Osteoblast (primary cell): ENCODE measurements at regions not wholly inside any gene's neighbourhood (a gene's known extent, or its start where the extent isn't known, plus 50 kb on each side); places are given as distances from the start of the nearest gene placed in this dataset.

Source experiments
- DNase-seq: peaks from one replicate; pipeline ENCODE4 v3.0.0; 2011; ENCODE audit warnings: low spot score, mixed read lengths; ENCODE audit not compliant: insufficient read length; ENCODE audit errors: missing footprints
- H2AFZ ChIP-seq: 2 replicates; pipeline ENCODE4 v1.6.0; 2011; ENCODE audit warnings: mild to moderate bottlenecking, low read length
- H3K27ac ChIP-seq: 2 replicates; pipeline ENCODE4 v1.5.1; 2011; ENCODE audit warnings: mild to moderate bottlenecking, low read depth, low read length, moderate library complexity
- H3K27me3 ChIP-seq: 2 replicates; pipeline ENCODE4 v1.6.0; 2012; ENCODE audit warnings: mild to moderate bottlenecking, control low read depth, inconsistent platforms, low read length, moderate library complexity; ENCODE audit not compliant: insufficient read depth
- H3K36me3 ChIP-seq: 2 replicates; pipeline ENCODE4 v1.5.1; 2011; ENCODE audit warnings: mild to moderate bottlenecking, low read length, control low read depth, moderate library complexity; ENCODE audit not compliant: insufficient read depth
- H3K4me1 ChIP-seq: 2 replicates; pipeline ENCODE4 v1.5.1; 2011; ENCODE audit warnings: mild to moderate bottlenecking, low read length, control low read depth, moderate library complexity; ENCODE audit not compliant: insufficient read depth
- H3K4me2 ChIP-seq: 2 replicates; pipeline ENCODE4 v1.6.0; 2011; ENCODE audit warnings: mild to moderate bottlenecking, low read length; ENCODE audit not compliant: insufficient read depth
- H3K4me3 ChIP-seq: fragments of 200-600 bp; sonication (generic); 3 replicates; pipeline ENCODE4 v1.5.1; 2012; ENCODE audit warnings: mild to moderate bottlenecking, low read length, inconsistent platforms; ENCODE audit not compliant: insufficient read depth
- H3K79me2 ChIP-seq: 2 replicates; pipeline ENCODE4 v1.6.0; 2012; ENCODE audit warnings: mild to moderate bottlenecking, low read length, control low read depth, inconsistent platforms; ENCODE audit not compliant: insufficient read depth
- H3K9me3 ChIP-seq: 2 replicates; pipeline ENCODE4 v1.5.1; 2011; ENCODE audit warnings: low read depth, low read length, control low read depth
- H4K20me1 ChIP-seq: 2 replicates; pipeline ENCODE4 v1.6.0; 2012; ENCODE audit warnings: mild to moderate bottlenecking, low read length, control low read depth; ENCODE audit not compliant: insufficient read depth
- CTCF ChIP-seq: IDR thresholded peaks from 2 replicates; pipeline ENCODE4 v1.5.1; 2011; ENCODE audit warnings: mild to moderate bottlenecking, low read depth, low read length, moderate library complexity; ENCODE audit errors: extremely low read depth

DNA sequence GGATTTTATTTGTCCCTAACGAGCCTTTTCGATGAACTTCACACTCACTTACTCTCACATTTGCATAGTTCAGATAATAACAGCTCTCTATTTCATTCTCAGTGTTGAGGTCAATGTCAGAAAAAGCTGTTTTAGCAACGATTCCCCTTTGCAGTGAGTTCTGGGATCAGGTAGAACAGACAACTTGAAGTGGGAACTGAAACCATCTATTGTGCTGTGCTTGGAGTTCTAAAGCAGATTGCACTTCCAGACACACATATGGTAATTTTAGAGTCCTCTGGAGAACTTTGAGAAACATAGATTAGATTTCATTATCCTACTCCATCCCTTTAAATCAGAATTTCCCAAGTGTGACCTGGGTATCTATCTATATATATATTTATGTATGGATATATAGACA lies 124.6 kb upstream of the BLID start:
- Histone ChIP-seq H3K36me3 (no peaks in the 10 kb centered on the region), H3K4me3 (no peak overlapping the region), H3K79me2 (no peaks in the 10 kb centered on the region), H3K9me3 (no peaks in the 10 kb centered on the region), H3K27ac (no peak overlapping the region), H3K4me2 (no peak overlapping the region), H3K27me3 (peaks cover 3% of the 10 kb centered on the region), H4K20me1 (no peaks in the 10 kb centered on the region), H2AFZ (no peak overlapping the region), H3K4me1 (peaks cover 2% of the 10 kb centered on the region)
- no peak for DNase-seq
- TF ChIP-seq CTCF, result no peak

- no peaks in the 10 kb centered on the region for H3K36me3 ChIP-seq
- H3K79me2 ChIP-seq, result no peaks in the 10 kb centered on the region
- DNase-seq, result no peak
- no peaks in the 10 kb centered on the region for H4K20me1 ChIP-seq
- H3K4me2 ChIP-seq, result peak overlapping the region; percentile 52
- no peaks in the 10 kb centered on the region for H3K27me3 ChIP-seq
- H3K27ac ChIP-seq, result no peak overlapping the region
- no peak for TF ChIP-seq CTCF
- peak overlapping the region; percentile 21 for H2AFZ ChIP-seq
- peaks cover 6% of the 10 kb centered on the region for H3K4me1 ChIP-seq
- no peak overlapping the region for H3K4me3 ChIP-seq
- no peaks in the 10 kb centered on the region for H3K9me3 ChIP-seq
Measured at GRCh38 chr11:122235615-122236014, 119.6 kb upstream of the BLID start.

GRCh38 chr11:122234780-122235179 lies 118.8 kb upstream of the BLID start:
- Histone ChIP-seq H3K4me2 (no peak overlapping the region), H3K4me3 (no peak overlapping the region)

DNA sequence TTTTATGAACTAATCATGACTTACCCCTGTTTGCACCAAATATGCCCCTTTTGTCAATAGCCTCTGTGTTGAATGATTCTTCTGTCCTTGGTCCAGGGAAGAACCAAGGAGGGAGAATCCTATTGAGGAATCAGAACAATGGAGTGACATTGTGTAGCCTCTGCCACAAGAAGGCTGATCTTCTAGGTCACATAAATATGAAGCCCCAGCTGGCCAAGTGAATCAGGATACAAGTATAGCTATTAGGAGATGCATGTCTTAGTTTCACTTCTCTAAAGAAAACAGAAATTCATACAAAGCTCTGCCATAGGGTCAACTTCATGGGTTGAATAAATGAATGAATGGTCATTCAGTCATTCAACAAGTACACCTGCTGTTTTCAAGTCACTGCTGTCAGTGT lies 118.2 kb upstream of the BLID start:
- no peaks in the 10 kb centered on the region for H3K9me3 ChIP-seq
- no peak overlapping the region for H3K4me3 ChIP-seq
- H2AFZ ChIP-seq, result no peak overlapping the region
- H3K4me1 ChIP-seq, result peaks cover 16% of the 10 kb centered on the region
- H3K36me3 ChIP-seq, result no peaks in the 10 kb centered on the region
- DNase-seq, result no peak
- H3K4me2 ChIP-seq, result no peak overlapping the region
- H3K27ac ChIP-seq, result no peak overlapping the region
- no peaks in the 10 kb centered on the region for H4K20me1 ChIP-seq
- H3K27me3 ChIP-seq, result no peaks in the 10 kb centered on the region
- H3K79me2 ChIP-seq, result no peaks in the 10 kb centered on the region
- TF ChIP-seq CTCF, result no peak

More at GRCh38 chr11:122234780-122235179, 118.8 kb upstream of the BLID start:
- Histone ChIP-seq H3K9me3 (no peaks in the 10 kb centered on the region), H3K27me3 (no peaks in the 10 kb centered on the region), H3K79me2 (no peaks in the 10 kb centered on the region), H3K36me3 (no peaks in the 10 kb centered on the region), H3K27ac (no peak overlapping the region), H2AFZ (no peak overlapping the region), H3K4me1 (peaks cover 11% of the 10 kb centered on the region), H4K20me1 (no peaks in the 10 kb centered on the region)
- no peak for DNase-seq
- no peak for TF ChIP-seq CTCF
